Dermis blood vessel endothelial cell (primary cell): ENCODE measurements at regions not wholly inside any gene's neighbourhood (a gene's known extent, or its start where the extent isn't known, plus 50 kb on each side); places are given as distances from the start of the nearest gene placed in this dataset.
"Not testable (repeated sequence)": the region's sequence is repeated elsewhere in the genome, so short reads cannot be mapped to it uniquely, and the experiment has no call there.

Experiments used
- DNase-seq: peaks from one replicate; pipeline ENCODE4 v3.0.0; 2010

DNA sequence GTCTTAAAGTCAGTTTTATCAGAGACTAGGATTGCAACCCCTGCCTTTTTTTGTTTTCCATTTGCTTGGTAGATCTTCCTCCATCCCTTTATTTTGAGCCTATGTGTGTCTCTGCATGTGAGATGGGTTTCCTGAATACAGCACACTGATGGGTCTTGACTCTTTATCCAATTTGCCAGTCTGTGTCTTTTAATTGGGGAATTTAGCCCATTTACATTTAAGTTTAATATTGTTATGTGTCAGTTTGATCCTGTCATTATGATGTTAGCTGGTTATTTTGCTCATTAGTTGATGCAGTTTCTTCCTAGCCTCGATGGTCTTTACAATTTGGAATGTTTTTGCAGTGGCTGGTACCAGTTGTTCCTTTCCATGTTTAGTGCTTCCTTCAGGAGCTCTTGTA lies 93.3 kb upstream of the GALNT18 start:
- DNase-seq: not testable (repeated sequence)

DNA sequence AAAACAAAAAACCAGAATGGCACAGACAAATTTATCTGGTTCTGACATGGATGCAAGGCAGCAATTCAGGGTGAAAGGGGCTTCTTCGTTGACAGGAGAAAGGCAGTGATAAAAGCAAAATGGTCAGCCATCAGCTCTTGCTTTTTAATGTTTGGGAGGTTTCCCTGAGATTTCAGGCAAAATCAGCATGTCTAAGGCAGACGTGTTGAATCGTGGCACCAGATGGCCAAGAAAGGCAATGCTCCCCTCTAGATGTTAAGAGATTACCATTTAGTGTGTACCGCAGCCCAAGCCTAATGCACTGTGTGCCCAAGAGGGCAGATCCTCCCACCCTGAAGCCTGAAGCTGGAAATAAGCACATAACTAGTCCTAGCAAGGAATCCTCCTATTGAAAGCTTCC lies 88.8 kb upstream of the GALNT18 start:
- DNase-seq: no peak

DNA sequence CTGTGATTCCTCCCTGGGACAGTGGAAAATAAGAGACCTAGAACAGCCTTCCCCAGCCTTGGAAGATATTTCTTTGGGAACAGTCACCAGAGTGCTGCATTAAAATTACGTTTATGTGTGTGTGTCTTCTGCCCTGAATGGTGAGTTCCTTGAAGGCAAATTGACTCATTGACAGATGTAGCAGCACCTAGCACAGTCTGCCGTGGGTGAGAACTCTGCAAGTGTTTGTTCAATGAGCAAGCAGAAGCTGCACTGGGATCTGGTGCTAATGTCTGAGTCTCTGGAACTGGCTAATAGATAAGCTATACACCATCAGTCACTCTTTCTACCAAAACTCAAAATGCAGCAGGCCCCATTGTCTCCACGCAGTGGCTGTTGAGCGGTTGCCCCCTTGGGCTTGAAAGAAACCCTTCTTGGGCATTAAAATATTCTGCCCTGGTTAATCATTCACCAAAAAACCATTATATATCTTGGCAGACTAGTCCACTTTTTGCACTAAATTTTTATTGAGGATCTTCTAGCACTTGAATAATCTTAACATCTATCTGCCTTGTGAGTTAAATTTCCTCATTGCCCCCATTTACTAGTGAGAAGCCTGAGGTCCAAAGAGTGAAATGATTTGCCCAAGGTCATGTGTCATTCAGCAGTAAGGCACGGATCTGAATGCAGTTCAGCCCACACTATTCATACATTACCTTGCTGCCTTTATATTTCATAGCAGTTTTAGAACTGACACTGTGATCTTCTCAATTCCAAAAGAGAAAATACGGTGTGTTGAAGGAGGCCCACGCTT lies 87.8 kb upstream of the GALNT18 start:
- DNase-seq: no peak

DNA sequence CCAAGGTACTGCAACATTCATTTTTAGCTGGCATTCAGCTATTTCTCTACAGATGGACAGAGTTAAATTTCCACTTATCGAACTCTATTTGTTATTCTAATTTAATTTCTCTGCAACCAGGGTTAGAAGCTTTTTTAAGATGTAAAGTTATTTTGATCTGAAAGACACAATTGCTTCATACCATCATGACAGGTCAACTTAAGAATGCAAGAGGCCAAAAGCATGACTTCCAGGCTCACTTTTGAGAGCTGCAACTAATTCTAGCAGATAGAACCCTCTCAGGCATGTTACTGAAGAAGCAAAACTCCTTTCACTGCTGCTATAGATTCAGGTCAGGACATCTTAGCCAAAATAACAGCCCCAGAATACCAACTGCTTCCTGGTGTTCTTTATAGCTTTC lies 86.5 kb upstream of the GALNT18 start:
- no peak for DNase-seq

DNA sequence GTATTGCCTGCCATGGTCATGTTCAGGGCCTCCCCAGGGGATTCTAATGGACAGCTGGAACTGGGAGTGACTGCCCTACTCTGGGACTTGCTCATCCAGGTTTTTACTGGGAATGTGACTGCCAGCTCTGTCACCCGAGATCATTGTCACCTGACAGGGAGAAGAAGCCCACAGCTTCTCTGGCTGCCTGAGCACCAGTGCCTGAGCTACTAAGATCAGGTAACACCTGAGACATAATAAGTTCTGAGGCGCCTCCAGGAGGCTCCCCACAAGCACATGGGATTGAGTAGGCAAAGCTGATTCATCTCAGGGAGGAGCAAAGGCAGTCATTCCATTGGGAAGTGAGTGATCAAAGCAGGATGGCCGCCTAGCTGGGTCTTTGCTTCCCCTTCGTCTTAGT lies 84.2 kb upstream of the GALNT18 start:
- no peak for DNase-seq

DNA sequence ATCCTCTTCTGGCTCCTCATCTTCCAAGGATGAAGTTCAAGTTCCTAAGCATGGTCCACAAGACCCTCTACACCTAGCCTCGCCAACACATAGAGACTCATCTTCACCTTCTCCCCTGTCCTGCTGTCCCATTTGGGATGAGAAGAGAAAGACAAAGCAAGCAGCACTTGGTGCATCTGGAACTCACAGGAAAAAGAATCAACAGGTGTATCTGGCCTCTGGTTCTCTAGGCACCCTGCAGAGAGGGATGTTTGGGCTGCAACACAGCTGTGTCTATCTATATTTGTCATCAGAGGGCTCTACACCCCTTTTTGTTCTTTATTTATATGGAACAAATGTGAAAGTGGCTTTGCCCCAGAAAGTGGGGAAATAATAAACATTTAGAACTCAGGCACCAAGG lies 82.1 kb upstream of the GALNT18 start:
- no peak for DNase-seq

DNA sequence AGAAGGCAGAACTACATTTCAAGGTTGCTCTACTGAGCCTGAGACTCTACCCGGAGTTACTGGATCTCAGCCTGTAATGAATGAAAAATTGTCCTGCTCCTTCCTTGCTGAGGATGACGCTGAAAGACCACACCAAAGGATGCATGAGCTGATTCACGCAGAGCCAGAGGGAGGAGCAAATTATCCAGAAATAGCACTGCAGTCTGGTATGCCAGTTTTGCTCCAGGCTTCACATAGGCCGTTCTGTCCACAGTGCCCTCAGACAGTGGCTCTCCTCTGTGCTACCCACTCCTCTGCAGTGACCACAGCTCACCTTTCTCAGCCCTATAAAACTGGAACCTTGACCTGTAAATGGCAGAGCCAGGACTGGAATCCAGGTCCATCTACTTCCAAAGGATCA lies 79.3 kb upstream of the GALNT18 start:
- DNase-seq: no peak

DNA sequence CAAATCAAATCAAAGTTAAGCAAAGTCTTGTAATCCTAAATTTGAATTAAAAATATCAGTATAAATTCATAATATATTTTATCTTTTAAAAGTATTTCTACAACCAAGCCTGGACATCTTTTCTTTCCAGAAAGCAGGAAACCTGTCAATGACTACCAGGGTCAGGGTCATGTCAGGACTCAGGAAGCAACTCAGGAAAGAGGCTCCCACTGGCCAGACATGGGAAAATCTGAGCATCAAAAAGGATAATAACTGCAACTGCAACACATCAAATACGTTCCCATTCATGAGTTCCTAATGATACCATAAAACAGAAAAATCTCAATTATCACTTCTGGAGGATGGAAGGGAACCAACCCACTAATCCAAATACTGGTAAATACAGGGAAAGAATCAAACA lies 76.0 kb upstream of the GALNT18 start:
- no peak for DNase-seq

DNA sequence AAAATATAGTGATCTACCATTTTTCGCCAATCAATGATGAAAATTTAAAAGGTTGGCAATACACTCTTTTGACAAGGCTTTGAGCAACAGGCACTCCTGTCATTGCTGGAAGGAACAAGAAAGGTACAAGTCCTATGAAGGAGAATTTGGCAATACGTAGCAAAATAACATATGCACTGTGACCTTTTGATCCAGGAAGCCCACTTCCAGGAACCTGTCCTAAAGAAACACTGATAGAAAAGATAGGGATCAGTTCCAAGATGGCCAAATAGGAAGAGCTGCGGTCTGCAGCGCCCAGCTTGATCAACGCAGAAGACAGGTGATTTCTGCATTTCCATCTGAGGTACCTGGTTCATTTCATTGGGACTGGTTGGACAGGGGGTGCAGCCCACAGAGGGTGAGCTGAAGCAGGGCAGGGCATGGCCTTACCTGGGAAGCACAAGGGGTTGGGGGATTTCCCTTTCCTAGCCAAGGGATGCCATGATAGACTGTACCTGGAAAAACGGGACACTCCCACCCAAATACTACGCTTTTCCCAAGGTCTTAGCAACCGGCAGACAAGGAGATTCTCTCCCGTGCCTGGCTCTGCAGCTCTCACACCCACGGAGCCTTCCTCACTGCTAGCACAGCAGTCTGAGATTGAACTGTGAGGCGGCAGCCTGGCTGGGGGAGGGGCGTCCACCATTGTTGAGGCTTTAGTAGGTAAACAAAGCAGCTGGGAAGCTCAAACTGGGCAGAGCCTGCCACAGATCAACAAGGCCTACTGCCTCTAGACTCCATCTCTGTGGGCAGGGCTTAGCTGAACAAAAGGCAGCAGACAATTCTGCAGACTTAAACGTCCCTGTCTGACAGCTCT lies 69.7 kb upstream of the GALNT18 start:
- DNase-seq: peak; percentile 7

DNA sequence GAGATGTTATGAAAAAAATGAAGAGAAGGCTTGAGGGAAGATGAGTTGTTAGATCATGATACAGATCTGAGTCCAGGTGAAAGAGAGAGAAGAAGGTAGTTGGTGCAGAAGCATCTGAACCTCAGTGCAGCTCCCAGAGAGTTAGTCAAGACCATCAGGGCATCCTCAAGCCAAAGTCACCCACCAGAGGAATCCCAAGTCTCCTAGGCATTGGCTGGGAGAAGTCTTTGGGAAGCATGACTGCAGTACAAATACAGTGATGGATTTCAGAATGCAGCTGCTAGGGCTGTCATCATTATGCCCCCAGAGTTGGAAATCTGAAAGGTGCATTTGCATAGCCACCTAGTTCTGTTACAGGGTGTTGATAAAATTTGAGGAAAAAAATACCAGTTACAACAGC lies 59.7 kb upstream of the GALNT18 start:
- no peak for DNase-seq

DNA sequence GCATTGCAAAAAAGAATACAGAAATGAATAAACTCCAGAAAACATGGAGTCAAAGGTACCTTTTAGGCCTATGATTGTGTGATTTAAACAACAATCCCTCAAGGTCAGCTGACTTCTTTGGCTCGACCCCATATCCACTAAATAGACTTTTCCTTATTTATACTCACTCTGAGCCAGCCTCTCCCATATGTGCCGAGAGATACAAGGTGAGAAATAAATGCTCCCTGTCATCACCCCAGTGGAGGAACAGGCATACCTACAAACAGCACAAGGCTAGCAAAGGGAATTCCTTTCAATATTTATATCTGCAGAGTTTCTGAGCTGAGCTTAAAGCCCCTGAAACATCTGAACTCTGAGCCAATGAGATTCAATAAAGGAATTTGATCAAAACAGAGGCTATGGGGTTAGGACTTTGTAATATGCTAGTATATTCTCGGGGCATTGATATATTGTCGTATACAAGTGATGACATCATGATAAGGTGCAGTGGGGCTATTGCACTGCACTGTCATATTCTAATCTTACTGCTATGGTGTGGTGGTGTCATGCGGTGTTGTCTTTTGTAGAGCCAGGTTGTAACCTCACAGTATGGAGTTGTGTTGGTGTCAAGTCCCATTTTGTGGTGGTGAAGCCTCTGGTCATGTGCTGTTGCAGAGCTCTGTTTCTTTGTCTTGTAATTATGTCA lies 56.0 kb upstream of the GALNT18 start:
- DNase-seq: no peak

DNA sequence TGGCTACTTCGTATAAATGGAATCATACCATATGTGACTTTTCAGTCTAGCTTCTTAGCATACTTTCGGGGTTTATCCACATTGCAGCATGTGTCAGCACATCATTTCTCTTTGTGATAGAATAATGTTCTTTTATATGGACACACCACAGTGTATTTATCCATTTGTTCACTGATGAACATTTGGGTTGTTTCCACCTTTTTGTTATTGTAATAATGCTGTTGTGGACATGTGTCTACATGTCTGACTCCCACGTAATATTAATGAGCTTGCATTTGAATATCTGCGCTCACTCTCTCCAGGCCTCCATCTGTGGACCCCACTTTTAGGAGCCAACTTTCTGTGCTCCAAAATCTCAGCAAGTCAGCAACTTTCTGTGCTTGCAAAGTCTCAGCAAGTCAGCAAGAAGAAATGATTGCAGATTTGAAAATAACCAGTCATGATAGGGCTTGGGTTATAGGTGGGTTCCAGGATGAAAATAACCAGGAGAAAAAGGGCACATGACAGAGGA lies 53.9 kb upstream of the GALNT18 start:
- DNase-seq: no peak

DNA sequence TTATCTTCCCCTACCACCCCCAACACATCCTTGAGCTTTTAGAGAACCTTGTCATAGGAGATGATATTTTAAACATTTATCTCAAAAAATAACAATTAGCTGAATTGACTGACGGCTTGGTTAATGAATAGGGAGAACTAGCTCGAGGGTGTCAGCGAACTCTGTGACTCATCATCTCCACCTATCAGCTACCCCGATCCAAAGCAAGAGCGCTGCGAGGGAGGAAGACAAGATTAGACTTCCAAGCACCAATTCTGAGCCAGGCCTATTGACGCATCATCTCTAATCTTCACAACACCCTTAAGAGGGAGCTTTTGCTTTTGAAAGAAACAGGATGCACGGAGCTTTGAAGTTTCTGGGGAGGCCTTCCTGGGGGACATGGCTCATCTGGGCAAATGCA lies 51.0 kb upstream of the GALNT18 start:
- DNase-seq: no peak

DNA sequence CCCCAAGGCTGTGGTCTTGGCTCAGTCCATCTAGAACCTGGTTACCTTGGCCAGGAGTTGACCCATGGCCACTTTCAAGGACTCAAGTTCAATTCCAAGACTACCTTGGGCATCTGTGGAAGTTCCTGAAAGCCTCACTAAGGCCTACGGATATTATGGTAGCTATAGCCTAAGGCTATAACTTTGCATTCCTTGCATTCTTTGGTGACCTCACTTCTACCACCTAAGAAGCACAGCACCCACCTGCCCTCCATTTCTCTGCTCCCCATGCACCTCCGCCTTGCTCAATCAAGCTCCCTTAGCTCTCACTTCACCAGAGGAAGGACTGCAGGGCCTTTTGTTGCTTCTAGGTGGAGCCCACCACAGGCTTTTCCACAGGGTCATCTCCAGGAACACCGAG lies 50.3 kb upstream of the GALNT18 start:
- DNase-seq: no peak
